ENCODE measurements at regions not wholly inside any gene's neighbourhood (a gene's known extent, or its start where the extent isn't known, plus 50 kb on each side); places are given as distances from the start of the nearest gene placed in this dataset.

DNA sequence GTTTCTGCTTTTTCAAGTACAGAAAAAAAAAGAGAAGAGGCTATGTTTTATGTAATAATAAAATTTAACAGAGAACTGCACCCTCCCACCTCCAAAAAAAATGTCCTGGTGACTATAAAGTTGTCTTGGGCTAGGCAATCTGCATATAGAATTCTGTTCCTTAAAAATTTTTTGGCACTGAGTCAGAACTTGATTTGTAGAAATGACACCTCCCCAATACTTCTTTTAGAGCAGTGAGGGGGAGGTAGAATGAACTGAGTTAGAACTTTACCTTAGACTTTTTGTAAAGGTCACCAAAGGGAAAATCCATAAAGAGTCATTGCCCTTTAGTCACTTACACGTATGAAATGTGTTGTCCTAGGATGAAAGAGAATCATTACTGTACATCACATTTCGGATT lies 80.0 kb downstream of the BTG1 start:
- TF ChIP-seq, protein P1, sequence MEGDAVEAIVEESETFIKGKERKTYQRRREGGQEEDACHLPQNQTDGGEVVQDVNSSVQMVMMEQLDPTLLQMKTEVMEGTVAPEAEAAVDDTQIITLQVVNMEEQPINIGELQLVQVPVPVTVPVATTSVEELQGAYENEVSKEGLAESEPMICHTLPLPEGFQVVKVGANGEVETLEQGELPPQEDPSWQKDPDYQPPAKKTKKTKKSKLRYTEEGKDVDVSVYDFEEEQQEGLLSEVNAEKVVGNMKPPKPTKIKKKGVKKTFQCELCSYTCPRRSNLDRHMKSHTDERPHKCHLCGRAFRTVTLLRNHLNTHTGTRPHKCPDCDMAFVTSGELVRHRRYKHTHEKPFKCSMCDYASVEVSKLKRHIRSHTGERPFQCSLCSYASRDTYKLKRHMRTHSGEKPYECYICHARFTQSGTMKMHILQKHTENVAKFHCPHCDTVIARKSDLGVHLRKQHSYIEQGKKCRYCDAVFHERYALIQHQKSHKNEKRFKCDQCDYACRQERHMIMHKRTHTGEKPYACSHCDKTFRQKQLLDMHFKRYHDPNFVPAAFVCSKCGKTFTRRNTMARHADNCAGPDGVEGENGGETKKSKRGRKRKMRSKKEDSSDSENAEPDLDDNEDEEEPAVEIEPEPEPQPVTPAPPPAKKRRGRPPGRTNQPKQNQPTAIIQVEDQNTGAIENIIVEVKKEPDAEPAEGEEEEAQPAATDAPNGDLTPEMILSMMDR (IDR thresholded peaks at IDR 0.05; ENCODE audit: low read length), result no peak
- no peak for TF ChIP-seq EZH2 (IDR thresholded peaks at IDR 0.05; ENCODE audit: borderline replicate concordance, low read length)
